HFF-Myc (cell line): ENCODE measurements at regions not wholly inside any gene's neighbourhood (a gene's known extent, or its start where the extent isn't known, plus 50 kb on each side); places are given as distances from the start of the nearest gene placed in this dataset.

ENCODE experiments used
- DNase-seq: peaks from one replicate; pipeline ENCODE4 v3.0.0-alpha.2; 2011; ENCODE audit warnings: low read depth; ENCODE audit errors: extremely low read depth
- H3K4me3 ChIP-seq: replicated peaks from 2 replicates; pipeline ENCODE4 v1.5.1; 2011; ENCODE audit warnings: low read depth, mild to moderate bottlenecking, control low read depth, low read length
- CTCF ChIP-seq: IDR thresholded peaks from 2 replicates; pipeline ENCODE4 v1.5.1; 2012; ENCODE audit warnings: mild to moderate bottlenecking, low read depth, low read length, control low read depth; ENCODE audit errors: missing control alignments

DNA sequence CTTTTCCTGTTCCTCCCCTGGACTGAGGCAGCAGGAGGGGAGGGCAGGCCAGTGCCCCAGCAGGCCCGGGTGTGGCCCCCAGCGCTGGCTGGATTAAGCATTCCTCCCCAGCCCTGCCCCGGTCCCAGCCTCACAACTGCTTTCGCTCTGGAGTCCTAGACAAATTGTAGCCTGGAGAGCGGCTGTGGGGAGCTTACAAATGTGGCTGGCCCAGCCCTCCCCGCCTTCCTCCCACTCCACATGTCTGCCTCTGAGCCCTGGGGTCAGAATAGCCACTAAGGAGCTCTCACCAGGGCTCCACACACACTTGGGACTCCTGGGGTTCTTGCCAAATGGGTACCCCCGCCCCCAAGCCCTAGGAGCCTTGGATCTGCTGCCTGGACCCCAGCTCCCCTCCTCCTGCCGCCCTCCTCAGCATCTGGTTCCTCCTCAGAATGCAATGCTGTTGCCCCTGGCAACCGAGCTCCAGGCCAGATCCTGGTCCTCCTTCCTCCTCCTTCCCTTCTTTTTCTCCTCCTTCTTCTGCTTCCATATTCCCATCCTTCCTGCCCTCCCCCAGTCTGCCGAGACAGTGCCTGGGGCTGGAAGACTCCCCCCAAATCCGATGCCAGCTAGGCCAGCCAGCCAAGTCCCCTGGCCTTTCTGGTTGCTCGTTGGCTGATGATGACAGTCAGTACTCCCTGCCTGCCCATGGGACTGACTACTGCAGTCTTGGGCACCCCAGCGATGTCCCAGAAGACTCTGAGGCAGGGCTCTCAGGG, 91.1 kb downstream of the LINGO1 start:
- TF ChIP-seq CTCF, result no peak
- no peak overlapping the region for H3K4me3 ChIP-seq
- DNase-seq, result peak; percentile 22

DNA sequence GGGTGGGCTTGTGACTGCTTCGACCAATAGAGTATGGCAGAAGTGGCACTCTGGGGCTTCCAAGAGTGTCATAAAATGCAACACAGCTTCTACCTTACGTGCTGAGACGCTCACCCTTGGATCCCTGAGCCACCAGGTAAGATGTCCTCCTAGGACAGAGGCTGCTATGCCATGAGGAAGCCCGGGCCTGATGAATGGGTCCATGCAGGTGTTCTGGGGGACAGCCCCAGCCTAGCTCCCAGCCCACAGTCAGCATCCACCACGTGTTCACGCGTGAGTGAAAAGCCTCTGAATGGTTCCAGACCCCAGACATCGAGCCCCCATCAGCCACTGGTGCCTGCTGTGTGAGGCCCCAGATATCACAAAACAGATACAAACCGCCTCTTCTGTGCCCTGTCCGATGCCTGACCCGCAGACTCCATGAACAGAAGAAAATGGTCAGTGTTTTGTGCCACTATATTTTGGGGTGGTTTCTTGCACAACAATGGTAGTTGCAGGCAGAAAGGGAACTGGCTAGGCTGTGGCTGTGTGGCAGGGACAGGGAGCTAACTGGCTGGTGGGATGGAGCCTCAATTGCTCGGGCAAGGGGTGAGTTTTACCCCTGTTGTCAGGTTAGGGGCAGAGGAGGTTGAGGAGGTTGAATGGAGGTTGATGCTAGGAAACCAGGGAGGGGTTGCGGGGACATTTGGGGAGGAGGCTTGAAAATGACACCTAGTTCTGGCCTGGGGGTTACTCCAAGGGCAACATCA, 92.2 kb downstream of the LINGO1 start:
- DNase-seq, result no peak
- no peak for TF ChIP-seq CTCF
- no peak overlapping the region for H3K4me3 ChIP-seq

GRCh38 chr15:77538793-77539497, 93.8 kb downstream of the LINGO1 start:
- TF ChIP-seq CTCF, result no peak
- H3K4me3 ChIP-seq, result no peak overlapping the region
- no peak for DNase-seq

DNA sequence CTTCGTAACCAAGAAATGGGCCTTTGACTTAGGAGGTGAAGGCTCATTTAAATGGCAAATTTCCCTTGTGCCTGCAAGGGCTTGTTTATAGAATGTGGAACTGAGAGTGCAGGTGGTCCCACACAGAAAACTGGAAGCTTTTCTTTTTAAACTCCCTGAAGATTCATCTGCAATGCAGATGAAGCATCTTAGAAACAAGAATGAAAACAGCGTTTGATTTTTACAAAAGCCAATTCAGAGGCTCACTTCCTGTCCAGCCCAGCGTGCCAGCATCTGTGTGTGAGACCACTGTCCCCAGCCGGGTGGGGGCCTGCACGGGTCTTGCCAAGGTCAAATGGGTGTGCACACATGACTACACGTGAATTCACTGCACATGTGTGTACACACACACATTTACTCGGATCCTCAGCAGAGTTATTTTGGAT, 94.7 kb downstream of the LINGO1 start:
- no peak for DNase-seq
- TF ChIP-seq CTCF, result no peak
- H3K4me3 ChIP-seq, result no peak overlapping the region

- no peak for TF ChIP-seq CTCF
- DNase-seq, result no peak
- H3K4me3 ChIP-seq, result no peak overlapping the region
Measured at GRCh38 chr15:77537006-77537405, 95.7 kb downstream of the LINGO1 start.

- DNase-seq, result no peak
- TF ChIP-seq CTCF, result no peak
- H3K4me3 ChIP-seq, result no peak overlapping the region
Measured at GRCh38 chr15:77535845-77536244, 96.9 kb downstream of the LINGO1 start.
